DMS153 (cell line): ENCODE measurements at regions not wholly inside any gene's neighbourhood (a gene's known extent, or its start where the extent isn't known, plus 50 kb on each side); places are given as distances from the start of the nearest gene placed in this dataset.

Source experiments
- DNase-seq: peaks from one replicate; lab custom pipeline; 2025; lab: John Stamatoyannopoulos, UW

DNA sequence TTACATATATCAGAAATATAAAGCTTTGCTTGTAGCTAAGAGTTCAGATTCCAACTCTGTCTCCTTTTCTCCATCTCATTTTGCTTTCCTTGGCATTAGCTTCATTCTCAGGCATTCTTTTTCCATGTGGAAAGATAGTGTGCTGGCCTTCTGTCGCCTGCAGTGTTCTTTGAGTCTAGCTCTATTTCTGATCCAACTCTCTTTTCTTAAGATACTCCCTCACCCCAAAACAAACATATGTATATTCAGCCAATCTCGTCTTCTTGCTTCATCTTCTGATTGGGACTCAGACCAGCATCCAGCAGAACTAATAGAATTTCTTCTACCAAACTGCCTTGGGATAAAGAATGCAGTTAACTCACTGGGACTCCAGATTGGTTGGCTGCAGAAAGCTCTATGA lies 532.2 kb downstream of the MID1IP1 start:
- DNase-seq = no peak

DNA sequence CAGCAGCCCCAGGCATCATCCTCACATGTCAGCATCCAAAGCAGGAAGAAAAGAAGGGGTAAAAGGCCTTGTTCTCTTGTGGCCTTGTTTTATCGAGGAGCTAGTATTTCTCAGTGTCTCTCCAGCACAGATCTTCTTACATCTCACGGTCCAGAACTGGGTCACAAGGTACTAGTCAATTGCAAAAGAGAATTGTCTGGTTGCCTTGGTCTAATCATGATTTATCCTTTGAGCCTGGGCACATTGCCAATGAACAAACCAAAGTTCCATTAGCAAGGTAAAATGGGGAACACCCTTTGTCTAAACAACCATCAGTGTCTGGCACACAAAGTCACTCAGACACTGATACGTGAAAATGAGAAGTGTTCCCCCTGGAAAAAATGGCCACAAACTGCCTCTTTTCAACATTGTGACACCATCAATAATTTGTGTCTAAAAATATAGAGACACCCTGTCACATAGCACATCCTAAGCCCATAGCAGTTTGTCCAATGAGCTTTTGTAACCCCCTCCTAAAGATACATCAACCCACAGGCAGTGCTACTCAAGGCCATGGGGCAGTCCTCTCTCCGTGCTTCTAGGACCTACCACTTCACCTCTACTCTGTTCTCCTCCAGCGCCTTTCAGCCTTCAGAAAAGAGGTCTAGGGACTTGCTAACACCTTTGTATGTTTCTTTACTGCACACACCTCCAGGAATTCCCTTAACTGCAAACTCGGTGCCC lies 534.4 kb downstream of the MID1IP1 start:
- peak; percentile 79 for DNase-seq

DNA sequence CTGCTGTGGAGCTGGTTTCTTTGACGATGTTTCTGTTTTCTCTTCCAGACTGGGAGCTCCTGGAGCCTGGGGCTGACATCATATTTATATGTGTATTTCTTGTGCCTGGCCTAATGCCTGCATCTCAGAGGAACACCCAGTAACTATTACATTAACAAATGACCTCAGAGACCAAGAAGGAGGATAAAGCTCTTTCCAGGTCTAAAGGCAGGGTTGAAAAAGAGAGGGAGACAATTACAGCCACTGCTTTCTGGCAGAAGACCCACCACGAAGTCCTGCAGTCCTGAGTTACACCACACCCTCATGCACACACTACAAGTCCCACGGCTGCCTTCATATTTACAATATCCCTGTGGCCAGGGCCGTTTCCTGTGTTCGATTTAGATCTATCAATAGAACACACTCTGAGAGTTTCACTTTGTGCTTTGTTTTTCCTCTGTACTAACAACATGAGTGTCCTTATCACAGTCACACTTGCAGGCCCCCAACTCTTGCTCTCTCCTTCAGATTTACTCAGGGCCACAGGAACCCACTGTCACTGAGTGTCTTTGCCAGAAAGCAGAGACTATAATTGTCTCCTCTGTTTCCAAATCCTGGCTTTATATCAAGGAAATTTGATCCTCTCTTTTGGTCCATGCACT lies 535.5 kb downstream of the MID1IP1 start:
- peak; percentile 58 for DNase-seq

DNA sequence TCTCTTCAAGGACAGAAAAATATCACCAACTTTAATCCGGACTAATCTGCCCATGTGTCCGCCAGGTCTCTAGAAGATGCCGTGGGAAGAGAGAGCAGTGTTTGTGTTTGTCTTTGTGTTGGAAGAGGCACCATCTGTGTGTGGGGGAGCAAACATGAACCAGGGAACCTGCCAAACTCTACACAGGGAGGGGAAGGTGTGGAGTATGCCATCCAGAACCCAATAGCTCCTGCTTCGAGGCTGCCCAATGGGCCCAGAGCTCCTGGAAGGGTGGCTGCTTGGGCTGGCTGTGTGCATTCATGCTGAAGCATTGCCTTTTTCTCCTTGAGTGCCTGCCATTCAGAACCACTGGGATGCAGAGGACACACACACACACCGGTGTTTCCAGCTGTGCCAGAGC lies 536.2 kb downstream of the MID1IP1 start:
- peak; percentile 37 for DNase-seq

DNA sequence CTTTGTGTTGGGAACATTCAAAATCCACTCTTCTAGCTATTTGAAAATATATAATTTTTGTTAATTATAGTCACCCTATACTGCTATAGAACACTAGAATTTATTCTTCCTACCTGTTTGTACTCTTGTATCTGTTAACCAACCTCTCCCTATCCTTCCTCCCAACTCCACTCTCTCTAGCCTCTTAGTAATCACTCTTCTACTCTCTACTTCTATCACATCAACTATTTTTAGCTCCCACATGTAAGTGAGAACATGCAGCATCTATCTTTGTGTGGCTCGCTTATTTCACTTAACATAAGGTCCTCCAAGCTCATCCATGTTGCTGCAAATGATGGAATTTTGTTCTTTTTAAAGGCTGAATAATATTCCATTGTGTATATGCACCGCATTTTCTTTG lies 537.3 kb downstream of the MID1IP1 start:
- no peak for DNase-seq

DNA sequence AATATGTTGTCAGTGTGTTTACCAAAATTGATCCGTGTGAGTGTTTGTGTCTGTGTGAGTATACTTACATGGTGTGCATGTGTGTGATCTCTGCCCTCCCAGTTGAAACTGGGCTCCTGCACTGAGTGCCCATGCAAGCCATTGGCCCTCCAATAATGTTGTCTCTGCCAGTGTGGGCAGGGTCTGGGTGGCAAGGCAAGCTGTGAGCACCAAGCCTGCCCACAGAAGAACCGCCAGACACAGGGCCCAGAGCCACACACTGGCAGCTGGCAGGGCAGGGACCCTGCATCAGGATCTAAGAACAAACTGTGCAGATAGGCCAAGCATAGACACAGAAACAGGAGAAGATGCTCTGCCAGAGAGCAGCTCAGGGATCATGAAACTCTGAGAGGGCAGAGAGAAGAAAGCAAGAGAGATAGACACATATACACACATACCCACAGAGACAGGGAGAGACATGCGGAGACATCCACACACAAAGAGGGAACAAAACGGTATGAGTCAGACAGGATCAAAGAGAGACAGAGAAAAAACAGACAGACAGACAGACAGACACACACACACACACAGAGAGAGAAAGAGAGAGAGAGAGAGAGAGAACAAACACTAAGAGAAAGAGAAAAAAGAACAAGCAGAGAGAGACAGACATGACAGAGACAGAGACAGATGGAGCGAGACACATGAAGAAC lies 555.0 kb downstream of the MID1IP1 start:
- no peak for DNase-seq

DNA sequence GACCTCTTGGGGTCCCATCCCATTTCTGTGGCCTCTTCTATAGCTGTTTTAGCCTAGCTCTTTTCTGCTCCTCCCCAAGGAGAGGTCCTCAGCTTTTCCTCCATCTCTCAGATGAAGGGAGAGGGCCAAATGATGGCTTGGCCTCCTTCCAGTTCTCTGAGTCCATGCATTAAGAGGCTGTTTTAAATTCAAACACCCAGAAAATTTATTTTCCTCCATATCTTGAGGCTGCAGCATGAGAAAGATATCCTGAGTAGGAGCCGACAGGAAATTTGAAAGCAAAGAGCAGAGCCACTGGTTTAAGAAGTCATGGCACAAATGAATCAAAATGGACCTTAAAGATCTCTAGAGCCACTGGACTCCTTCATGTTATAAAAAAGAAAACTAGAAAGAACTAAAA lies 558.8 kb downstream of the MID1IP1 start:
- DNase-seq = no peak

DNA sequence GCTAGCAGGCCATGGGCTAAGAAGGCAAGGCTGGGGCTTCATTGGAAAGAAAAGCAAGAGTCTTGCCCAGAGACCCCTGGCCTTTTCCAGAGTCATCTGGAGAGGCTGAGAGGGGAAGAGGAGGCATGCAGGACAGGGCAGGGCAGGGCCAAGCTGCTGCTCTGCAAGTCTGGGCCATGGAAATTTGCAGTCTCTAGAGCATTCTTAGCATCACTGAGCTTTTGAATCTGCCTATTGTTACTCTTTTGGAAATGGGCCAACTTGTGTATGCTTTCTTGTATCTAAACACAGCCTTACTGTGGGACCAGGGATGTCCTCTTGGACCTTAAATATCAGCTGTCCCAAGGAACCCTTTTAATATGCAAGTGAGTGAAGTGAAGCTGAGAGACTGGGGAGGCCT lies 560.5 kb downstream of the MID1IP1 start:
- no peak for DNase-seq

DNA sequence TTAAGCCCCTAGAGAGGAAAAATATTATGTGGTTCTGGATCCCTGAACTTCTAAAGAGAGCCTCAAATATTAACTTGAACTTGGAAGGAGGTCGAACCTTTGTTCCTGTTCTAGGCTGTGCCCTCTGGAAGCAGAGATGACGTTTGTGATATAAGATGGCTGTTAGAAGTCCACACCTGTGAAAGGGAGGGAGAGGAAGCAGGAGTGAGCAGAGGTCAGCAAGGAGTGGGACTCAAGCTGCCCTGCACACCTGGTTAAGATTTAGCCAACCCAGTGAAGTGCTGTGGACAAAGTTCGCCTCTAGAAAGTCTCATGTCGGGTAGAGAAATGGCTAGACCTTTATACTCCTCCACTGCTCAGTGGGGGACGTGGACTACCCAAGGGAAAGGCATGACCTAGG lies 566.2 kb downstream of the MID1IP1 start:
- no peak for DNase-seq

DNA sequence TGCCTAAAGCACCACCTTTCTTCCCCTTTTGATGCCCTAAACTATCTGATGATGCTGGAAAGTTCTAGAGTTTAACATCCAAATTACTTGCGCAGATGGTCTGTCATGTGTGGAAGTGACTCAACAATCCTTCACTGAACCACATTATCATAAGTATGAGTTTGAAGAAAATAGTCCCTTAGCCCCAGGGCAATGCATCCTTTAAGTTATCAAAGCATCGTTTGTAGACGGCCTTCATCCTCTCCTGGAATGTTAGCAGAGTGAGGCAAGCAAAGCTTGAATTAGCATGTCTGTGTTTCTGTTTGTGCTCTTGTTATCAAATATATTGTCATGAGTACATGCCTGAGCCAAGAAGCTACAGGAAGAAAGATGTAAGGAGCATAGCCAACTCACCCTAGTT lies 570.9 kb downstream of the MID1IP1 start:
- no peak for DNase-seq

DNA sequence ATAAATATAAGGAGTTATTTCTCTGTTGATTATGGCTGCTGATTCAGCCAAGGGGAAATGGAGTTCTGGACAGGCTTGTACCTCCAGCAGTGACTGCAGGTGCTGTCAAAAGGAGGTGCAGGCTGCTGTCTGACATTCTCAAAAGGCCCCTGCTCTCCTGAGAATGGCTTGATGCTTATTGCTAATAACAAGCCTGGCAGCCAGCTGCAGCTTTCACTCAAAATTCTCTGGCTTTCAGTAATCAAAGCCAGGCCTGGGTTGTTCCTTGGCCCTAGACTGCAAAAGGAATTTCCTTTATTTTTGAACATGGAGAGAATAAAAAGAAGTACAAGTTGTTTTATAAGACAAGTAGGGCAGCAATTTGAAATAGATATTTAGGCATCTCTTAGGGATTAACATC lies 575.9 kb downstream of the MID1IP1 start:
- DNase-seq = no peak

DNA sequence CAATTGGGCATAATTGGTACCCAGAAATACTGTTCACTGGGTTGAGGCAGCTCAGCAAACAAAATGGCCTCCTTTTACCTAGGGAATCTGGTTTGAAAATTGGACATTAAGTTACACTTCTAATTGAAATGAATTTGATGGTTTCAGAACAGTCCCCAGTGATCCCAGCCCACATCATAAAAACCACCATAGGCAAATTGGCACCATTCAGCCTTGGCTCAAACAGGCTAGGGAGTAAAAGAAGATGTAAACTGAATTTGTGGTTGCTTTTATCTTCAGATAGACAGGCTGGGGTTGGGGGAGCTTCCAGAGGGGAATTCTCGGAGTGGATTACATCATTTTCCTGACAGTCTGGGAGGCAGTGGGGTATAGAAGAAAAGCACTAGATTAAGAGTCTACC lies 576.5 kb downstream of the MID1IP1 start:
- no peak for DNase-seq

DNA sequence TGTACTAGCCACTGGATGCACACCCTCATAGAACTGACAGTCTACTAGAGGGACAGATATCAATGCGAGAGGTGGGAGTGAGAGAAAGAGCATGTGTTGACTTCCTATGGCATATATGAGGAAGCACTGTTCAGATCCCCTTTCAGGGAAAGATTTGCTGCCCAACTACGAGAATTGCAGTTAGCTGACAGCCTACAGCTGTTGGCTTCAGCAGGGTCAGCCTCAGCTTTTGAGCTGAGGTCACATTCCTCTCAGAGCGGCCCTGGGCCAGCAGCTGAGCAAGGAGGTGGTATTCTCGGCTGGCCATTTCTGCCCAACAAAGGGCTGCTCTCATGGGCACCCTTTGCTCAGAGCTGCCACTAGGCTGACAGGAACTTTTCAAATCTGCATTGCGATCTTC lies 580.2 kb downstream of the MID1IP1 start:
- no peak for DNase-seq

DNA sequence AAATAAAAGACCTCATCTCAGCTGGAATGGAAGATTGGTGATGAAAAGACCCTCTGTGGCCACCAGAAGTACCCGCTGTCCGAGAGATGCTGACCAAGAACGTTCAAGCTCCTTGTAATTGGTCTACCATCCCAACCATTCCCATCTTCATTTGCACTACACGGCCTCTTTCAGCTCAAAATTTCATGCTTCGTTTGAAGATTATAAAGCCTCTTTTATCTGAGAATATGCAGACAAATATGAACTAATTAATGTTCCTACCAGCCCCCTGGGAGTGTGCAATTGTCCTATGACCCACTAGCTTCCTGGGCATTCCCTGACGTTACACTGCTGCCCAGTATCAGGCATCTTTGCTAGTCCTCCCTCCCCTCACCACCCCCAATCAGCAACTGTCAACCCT lies 583.7 kb downstream of the MID1IP1 start:
- no peak for DNase-seq

DNA sequence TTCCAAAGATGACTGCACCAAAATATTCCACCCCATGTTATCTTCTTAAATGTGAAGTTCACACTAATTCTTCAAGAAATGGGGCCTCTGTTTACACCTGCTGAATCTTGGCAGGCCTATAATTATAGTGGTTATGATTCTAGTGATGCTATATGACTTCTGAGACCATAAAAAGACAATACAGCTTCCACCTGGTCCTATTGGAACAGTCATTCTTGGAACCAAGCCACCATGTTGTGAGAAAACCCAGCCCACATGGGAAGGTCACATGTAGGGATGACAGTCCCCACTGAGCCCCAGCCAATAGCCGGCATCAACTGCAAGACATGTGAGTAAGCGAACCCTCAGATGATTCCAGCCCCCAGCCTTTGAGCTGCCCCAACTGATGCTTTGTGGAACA lies 587.5 kb downstream of the MID1IP1 start:
- no peak for DNase-seq

DNA sequence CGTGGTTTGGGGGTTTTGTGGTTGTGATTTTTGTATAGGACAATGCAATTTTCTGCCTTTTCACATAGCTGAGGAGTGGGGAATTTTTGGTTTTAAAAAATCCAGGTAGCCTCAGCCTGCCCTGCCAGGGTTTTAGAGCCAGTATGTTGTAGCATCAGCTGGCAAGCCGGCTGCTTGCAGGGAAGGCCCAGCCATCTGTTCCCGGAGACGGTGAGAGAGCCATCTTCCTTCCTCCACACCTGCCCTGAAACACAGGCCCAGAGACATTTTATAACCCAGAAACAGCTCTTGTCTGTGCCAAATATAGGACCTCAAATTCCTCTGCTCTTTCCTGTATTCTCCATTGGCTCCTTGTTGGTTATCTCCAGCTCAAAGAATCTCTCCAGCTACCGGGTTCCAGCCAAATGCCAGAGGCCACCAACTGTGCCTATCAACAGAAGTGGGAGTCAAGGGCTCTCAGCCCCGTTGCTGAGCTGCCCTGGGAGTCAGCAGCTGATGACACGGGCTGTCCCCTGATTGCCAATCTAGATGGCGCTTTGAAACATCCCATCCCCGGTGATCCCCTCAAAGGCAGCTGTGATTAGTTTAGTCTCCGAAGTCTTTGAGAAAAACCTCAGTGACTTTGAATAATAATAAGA lies 595.2 kb downstream of the MID1IP1 start:
- peak; percentile 36 for DNase-seq

DNA sequence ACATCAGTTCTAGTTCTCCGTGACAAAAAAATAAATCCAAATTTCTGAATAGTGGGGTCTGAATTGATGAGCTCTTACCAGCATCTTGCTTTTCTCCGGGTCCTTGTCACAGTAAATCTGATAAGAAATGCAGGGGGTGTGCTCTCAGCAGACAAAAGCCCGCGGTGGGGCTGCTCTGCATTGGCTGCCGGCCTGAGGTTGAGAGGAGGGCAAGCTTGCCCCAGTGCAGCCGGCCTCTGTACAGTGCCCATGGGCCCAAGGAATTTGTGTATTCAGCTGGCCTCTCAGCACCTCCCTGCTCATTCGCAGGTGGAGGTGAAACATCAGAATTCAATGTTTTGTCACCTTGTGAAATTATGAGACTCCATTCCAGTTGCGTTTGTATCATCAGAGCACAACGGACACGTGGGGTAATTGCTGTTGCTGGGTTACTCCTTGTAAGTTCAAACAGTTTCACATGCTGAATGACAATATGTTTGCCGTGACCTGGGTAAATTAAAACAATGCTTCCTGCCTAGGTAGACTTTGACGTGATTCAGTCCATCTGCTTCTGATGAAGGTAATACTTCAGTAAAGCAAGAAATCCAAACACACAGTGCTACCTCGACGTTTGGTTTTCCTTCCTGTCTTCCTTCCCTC lies 596.4 kb downstream of the MID1IP1 start:
- DNase-seq = peak; percentile 62

DNA sequence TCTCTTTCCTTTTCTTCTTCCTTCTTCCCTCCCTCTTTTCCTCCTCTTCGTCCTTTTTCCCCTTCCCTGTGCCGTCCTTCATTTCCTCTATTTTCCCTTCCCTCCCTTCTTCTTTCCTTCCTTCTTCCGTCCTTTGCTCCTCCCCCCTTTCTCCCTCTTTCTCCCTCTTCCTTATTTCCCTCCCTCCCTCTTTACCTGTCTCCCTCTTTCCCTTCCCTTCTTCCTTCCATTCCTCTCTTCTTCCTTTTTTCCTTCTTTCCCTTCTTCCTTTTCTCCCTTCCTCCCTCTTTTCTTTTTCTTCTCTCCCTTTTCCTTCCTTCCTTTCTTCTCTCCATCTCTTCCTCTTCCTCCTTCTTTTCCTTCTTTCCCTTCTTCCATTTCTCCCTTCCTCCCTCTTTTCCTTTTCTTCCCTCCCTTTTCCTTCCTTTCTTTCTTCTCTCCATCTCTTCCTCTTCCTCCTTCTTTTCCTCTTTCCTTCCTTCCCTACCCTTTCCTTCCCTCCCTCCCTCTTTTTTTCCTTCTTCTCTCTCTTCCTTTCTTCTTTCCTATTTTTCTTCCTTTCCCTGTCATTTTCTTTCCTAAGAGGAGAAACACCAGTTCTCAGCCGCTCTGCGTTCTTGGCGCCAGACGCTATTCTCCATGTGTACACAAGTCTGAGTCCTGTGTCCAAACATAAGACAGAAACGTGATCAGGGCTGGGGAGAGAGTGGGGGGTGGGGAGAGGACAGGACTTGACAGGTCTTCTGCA lies 597.1 kb downstream of the MID1IP1 start:
- DNase-seq = no peak

DNA sequence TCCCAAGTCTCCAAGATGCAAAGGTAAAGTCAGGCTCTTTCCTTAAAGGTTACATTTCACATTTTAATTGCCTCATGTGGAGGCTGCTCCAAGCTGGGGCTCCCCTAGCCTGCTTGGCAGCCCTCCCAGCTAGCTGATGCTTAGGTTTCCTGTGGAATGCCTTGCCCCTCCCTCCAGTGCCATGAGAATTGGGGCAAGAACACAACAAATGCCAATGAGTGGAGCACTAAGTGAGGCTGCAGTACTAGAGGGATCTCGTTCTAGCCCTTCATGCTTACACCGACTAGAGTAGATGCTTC lies 597.7 kb downstream of the MID1IP1 start:
- DNase-seq = no peak

DNA sequence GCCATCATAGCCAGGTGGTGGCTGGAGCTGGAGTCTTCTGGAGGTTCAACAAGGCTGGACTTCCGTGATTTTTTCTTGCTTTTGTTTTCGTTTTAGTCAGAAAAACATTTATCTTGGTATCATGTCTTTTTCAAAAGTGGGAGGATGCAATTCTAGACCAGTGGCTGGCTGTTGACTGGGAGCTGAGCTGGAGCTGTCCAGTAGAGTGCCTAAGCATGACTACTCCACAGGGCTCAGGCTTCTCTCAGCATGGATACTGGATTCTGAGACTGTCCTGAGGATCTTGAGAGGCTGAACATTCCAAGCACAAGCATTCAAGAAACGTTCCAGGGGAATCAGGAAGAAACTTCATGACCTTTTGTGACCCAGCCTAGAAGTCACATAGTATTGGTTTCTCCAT lies 598.1 kb downstream of the MID1IP1 start:
- DNase-seq = no peak

DNA sequence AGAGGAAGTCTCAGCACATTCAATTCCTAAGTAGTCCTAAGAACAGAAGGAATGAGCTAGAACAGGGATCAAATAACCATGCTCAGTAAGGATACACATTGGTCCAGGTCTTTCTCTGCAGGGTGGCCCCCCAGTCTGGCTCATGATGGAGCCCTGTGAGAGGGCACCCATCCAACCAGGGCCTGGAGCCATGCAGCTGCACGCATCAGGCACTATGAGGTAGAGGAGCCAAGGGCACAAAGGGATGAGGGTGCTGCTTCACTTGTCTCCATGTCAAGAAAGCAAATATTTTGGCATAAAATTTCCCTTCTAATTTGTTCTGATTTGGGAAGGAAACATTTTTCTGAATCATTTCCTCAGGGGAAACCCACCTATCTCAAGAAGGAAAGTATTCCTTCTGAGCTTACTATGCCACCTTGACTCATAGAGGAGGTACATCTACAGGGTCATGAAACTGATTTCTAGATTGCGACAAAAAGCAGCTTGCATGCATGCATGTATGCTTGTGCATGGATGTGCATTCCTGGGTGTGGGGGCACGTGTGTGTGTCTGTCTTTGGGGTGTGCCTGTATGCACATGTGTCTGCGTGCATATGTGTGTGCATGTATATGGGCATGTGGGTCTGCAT lies 600.3 kb downstream of the MID1IP1 start:
- no peak for DNase-seq
